Testis (tissue), 2 donors: ENCODE measurements at regions not wholly inside any gene's neighbourhood (a gene's known extent, or its start where the extent isn't known, plus 50 kb on each side); places are given as distances from the start of the nearest gene placed in this dataset.

ENCODE experiments used
- POLR2A ChIP-seq: fragments of 450-650 bp; IDR thresholded peaks from one replicate; pipeline ENCODE4 v1.6.1; 2017; ENCODE audit warnings: antibody characterized with exemption, mild to moderate bottlenecking, moderate library complexity
- TF ChIP-seq, protein P1 (sequence below), 3 experiments: fragments of 450-650 bp in 2 of 3; fragments of 200-600 bp in 1 of 3; sonication (generic) in 1 of 3; IDR thresholded peaks; one replicate each; pipeline ENCODE4 v1.5.1; 2016 to 2019; ENCODE audit warnings: antibody characterized with exemption in 3 of 3, mild to moderate bottlenecking in 2 of 3, moderate library complexity in 1 of 3

GRCh38 chr7:33807779-33808482, 97.4 kb upstream of the BMPER start:
- TF ChIP-seq, protein P1, sequence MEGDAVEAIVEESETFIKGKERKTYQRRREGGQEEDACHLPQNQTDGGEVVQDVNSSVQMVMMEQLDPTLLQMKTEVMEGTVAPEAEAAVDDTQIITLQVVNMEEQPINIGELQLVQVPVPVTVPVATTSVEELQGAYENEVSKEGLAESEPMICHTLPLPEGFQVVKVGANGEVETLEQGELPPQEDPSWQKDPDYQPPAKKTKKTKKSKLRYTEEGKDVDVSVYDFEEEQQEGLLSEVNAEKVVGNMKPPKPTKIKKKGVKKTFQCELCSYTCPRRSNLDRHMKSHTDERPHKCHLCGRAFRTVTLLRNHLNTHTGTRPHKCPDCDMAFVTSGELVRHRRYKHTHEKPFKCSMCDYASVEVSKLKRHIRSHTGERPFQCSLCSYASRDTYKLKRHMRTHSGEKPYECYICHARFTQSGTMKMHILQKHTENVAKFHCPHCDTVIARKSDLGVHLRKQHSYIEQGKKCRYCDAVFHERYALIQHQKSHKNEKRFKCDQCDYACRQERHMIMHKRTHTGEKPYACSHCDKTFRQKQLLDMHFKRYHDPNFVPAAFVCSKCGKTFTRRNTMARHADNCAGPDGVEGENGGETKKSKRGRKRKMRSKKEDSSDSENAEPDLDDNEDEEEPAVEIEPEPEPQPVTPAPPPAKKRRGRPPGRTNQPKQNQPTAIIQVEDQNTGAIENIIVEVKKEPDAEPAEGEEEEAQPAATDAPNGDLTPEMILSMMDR (IDR thresholded peaks at IDR 0.05): no peak
- no peak for TF ChIP-seq POLR2A
